NCI-H146 treated with DMSO at 0.1 percent for 48 hours (cell line): ENCODE measurements at regions not wholly inside any gene's neighbourhood (a gene's known extent, or its start where the extent isn't known, plus 50 kb on each side); places are given as distances from the start of the nearest gene placed in this dataset.
"Not testable (repeated sequence)": the region's sequence is repeated elsewhere in the genome, so short reads cannot be mapped to it uniquely, and the experiment has no call there.

Experiments used
- DNase-seq: peaks from one replicate; lab custom pipeline; 2025; ENCODE audit not compliant: unreplicated experiment; lab: John Stamatoyannopoulos, UW

GRCh38 chr10:120047926-120048325, 155.4 kb downstream of the SEC23IP start:
- DNase-seq, result no peak

DNA sequence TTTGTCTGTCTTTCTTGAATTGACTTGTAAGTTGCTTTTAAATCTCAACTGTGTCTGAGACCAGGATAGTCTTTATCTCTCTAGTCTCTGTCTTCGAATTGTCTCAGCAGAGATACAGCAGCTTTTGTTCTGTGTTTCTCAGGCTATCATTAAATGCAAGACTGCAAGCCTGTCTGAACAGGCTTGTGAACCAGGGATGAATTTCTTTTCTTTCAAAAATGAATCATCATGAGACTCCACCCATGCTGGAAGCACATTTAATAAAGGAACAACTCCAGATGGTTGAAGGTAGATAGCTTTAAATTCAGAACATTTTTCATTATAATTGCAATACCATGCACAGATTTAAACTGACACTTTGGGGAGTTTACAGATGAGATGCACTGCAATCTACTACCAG, 155.9 kb downstream of the SEC23IP start:
- no peak for DNase-seq

DNA sequence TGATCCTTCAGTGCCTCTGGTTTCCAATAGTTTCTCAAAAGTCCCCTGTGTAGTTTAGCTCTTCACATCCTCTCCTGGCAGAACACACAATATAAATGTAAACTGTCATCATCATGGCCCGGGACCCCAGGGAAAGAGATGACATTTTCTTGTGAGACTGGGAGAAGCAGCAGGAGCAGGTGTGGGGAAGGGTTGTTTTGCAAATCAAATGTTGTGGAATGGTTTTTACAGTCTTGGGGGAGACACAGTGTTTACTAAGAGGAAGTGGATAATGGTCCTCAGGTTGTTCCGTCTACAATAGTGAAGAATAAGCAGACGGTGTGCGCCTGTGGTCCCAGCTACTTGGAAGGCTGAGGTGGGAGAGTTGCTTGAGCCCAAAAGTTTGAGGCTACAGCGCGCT, 159.1 kb downstream of the SEC23IP start:
- DNase-seq, result no peak

- DNase-seq, result no peak
Measured at GRCh38 chr10:120052964-120053702, 160.6 kb downstream of the SEC23IP start.

DNA sequence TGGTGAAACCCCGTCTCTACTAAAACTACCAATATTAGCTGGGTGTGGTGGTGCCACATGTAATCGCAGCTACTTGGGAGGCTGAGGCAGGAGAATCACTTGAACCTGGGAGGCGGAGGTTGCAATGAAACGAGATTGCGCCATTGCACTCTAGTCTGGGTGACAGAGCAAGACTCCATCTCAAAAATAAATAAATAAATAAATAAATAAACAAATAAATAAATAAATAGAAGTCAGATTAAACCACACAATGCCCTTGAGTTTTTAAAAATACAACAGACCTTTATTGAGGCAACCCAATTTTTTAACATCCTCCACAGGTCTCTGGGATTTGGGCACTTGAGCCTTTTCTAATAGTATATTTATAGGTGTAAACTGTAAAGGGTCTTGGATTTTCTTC, 167.3 kb downstream of the SEC23IP start:
- not testable (repeated sequence) for DNase-seq

DNA sequence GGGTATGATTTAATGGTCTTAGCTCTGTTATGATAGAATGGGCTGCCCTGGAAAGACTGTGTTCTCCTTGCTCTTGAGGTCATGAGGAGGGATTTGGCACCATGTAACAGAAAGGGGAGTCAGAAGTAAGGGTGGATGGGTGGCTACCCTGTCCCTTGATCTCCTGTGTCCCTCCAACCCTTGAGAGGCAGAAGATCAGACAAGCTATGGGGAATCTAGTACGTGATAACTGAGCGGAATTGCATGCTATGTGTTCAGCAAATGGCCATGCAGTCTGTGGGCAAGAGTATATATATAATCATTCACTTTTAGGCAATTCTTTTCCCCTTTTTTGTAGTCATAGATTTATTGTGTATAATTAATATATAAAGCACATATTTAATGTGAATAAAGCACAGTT, 174.9 kb downstream of the SEC23IP start:
- DNase-seq, result no peak

DNA sequence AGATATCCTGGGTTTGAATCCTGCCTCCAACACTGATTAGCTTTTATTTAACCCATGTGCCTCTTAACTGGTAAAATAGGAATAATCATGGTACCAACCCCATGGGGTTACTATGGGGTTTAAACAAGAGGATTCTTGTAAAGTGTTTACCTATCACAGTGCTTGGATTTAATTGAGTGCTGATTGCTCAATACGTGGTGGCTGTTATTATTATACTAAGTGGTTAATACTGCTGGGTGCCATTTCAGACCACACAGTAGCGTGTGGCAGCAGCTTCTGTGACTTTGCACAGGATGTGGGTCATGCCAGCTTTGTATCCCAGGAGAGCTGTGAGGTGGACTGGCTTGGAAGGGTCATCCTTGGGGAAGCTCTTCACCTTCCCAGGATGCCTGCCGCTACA, 177.2 kb downstream of the SEC23IP start:
- DNase-seq, result no peak

DNA sequence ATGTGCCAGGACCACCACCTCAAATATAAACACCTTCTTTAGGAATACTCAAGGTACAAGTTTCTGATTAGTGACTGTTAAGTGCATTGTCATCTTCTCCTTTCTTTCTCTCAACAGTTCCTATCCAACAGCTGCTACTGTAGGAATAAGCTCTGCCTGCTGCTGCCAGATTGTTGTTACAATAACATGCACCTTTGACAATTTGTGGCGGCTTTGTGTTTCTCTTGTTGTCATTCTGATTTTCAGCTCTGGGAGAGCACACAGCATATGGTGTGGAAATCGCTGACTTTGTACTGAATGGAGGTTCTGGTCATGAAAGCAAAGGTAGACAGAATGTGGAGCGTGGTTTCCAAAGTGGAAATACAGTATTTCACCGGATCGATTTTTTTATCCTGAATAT, 182.8 kb downstream of the SEC23IP start:
- DNase-seq, result no peak

- peak; percentile 85 for DNase-seq
Measured at GRCh38 chr10:120076996-120077706, 184.6 kb downstream of the SEC23IP start.

- peak; percentile 94 for DNase-seq
Measured at GRCh38 chr10:120077707-120078492, 185.4 kb downstream of the SEC23IP start.

GRCh38 chr10:120085096-120085796, 192.7 kb downstream of the SEC23IP start:
- no peak for DNase-seq

DNA sequence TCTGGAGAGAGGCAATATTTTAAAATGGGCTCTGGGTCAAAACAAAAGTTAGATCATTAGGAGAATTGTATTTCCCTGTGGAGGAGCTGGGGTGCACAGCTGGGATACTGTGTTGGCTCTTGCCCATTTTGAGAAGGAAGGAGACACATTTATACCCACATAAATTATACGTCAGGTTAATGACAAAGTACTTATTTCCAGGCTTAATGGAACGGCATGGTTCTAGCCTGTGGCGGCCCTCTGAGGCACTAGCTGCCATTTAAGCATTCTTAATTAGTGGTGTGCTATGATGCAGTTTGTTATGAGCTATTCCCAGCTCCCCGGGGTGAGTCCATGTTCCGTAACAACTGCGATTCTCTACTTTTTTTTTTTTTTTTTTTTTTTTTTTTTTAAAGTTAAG, 193.5 kb downstream of the SEC23IP start:
- DNase-seq, result no peak

DNA sequence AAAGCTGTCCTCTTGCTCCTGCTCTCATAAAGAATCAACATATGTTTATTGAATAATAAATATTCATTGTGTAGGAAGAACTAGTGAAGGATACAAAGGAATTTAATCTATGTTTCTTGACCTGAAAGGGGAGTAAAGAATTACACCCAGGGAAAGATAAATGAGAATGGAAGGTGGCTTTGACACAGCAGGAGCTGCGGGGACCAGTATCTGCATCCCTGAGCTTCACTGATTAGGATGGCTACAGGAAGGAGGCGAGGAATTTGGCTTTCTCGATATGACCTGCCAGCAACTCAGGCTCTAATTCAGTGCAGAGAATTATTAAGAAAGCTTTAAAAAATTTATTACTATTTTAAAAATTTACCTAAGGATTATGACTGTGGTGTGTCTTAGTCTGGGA, 194.6 kb downstream of the SEC23IP start:
- DNase-seq, result no peak

DNA sequence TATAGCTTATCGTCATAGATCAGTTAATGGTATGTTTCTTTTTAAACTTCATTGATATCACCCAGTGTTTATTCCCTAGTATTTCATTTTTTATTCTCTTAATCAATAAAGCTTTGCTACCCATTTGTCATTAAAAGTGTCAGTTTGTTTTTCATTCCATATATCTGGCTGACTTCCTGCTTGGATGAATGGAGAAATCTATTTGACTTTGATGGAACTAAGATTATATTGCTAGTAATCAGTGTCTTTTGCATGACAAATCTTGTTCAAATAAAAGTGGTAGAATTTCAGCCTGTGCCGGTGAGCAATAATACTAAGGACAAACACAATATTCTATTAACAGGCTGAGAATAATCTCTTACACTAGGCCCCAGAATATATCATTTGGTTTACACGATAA, 203.3 kb downstream of the SEC23IP start:
- peak; percentile 22 for DNase-seq

GRCh38 chr10:120097766-120098165, 205.2 kb downstream of the SEC23IP start:
- no peak for DNase-seq

GRCh38 chr10:120098232-120098930, 205.9 kb downstream of the SEC23IP start:
- DNase-seq, result no peak

- DNase-seq, result no peak
Measured at GRCh38 chr10:120103738-120104560, 211.4 kb downstream of the SEC23IP start.

DNA sequence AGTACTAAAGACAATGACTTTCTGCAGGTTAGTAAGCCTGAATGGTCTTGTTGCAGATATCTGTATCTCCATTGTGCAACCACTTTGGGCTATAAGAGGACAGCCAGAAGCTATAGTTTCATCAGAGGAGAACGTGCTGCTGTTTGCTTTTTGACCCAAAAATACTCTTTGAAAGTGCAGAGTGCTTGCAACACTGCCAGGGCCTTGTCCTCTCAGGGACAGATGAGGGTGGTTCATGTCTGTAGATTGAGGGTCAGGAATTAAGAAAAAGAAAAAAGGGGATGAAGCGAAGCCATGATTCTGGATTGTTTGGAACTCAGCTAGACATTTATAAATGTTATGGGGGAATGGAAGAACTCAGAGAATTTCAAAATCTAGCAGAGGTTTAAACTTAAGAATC, 212.5 kb downstream of the SEC23IP start:
- no peak for DNase-seq

DNA sequence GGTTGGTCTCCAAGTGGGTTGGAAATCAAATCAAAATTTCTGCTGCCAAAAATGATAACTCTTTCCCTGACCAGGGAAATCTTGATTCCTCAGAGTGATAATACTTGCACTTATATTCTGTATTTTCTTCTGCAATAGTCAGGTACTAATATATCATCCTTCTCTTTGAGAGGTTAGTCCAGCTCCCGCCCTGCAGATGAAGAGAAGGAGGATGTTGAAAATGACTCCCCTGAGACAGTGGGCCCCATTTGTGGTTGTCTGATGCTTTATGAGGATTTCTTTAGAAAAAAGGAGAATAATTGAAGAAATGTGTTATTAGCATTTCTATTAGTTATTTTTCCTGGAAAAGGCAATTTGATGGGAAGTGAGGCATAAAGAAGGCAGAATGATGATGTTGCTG, 213.0 kb downstream of the SEC23IP start:
- no peak for DNase-seq

DNA sequence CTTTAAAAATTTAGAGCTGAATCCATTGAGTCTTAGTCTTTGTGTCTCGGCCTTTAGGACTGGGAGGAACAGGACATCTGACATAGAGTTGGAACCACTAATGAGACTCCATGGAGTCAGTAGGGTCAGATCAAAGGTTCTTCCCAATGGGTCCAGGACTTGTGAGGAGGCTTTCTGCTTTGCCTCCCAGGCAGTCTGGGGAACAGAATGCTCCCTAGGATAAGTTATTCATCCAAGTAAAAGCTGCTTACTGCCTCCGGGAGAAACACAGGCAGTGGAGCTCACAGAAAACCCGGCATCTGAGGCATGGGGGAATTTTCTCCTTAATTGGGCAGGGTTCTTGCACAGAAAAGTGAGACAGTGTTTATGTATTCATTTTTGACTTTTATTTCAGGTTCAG, 216.4 kb downstream of the SEC23IP start:
- DNase-seq, result no peak
